Esophagus squamous epithelium (tissue), 4 donors: ENCODE measurements at regions not wholly inside any gene's neighbourhood (a gene's known extent, or its start where the extent isn't known, plus 50 kb on each side); places are given as distances from the start of the nearest gene placed in this dataset.

Experiments used
- CTCF ChIP-seq, 6 experiments: fragments of 450-650 bp in 4 of 6; fragments of 200-600 bp in 2 of 6; sonication (generic) in 2 of 6; IDR thresholded peaks; one replicate each; pipeline ENCODE4 v1.5.1; 2016 to 2019; ENCODE audit warnings: antibody characterized with exemption in 6 of 6, mild to moderate bottlenecking in 4 of 6, moderate library complexity in 4 of 6
- POLR2A ChIP-seq, 4 donors: fragments of 450-650 bp; IDR thresholded peaks; one replicate each; pipeline ENCODE4 v1.6.1; 2017; ENCODE audit warnings: antibody characterized with exemption in 4 of 4, mild to moderate bottlenecking in 4 of 4, moderate library complexity in 3 of 4

- TF ChIP-seq CTCF (IDR thresholded peaks at IDR 0.05): no peak
- TF ChIP-seq POLR2A (IDR thresholded peaks at IDR 0.05): no peak
Measured at GRCh38 chr20:22687676-22688349, 103.4 kb upstream of the FOXA2 start.
